MM.1S (cell line): ENCODE measurements at regions not wholly inside any gene's neighbourhood (a gene's known extent, or its start where the extent isn't known, plus 50 kb on each side); places are given as distances from the start of the nearest gene placed in this dataset.

Source experiments
- DNase-seq: peaks from one replicate; pipeline ENCODE4 v3.0.0-alpha.2; 2015
- H2AFZ ChIP-seq: fragments of 300-600 bp; sonication (generic); 2 replicates; pipeline ENCODE4 v1.6.0; 2016; ENCODE audit warnings: antibody characterized with exemption, low read length
- H3F3A ChIP-seq: fragments of 300-600 bp; sonication (generic); 2 replicates; pipeline ENCODE4 v1.6.1; 2016; ENCODE audit warnings: mild to moderate bottlenecking, antibody characterized with exemption, low read length, moderate library complexity, mixed read lengths; ENCODE audit not compliant: insufficient read depth
- H3K27ac ChIP-seq: fragments of 300-600 bp; sonication (generic); 2 replicates; pipeline ENCODE4 v1.5.1; 2016; ENCODE audit warnings: mild to moderate bottlenecking, low read length
- H3K27me3 ChIP-seq: fragments of 300-600 bp; sonication (generic); replicated peaks from 2 replicates; pipeline ENCODE4 v1.6.0; 2016; ENCODE audit warnings: low read length; ENCODE audit not compliant: insufficient read depth
- H3K36me3 ChIP-seq: fragments of 300-600 bp; sonication (generic); replicated peaks from 2 replicates; pipeline ENCODE4 v1.6.1; 2016; ENCODE audit warnings: mild to moderate bottlenecking, low read length, mixed read lengths; ENCODE audit not compliant: insufficient read depth
- H3K4me1 ChIP-seq: fragments of 300-600 bp; sonication (generic); 2 replicates; pipeline ENCODE4 v1.6.1; 2016; ENCODE audit warnings: low read length, mixed read lengths
- H3K4me2 ChIP-seq: fragments of 300-600 bp; sonication (generic); 2 replicates; pipeline ENCODE4 v1.6.0; 2016; ENCODE audit warnings: low read depth, low read length
- H3K4me3 ChIP-seq: fragments of 300-600 bp; sonication (generic); 2 replicates; pipeline ENCODE4 v1.5.1; 2016; ENCODE audit warnings: low read length, mixed read lengths
- H3K79me2 ChIP-seq: fragments of 300-600 bp; sonication (generic); 2 replicates; pipeline ENCODE4 v1.6.1; 2016; ENCODE audit warnings: mixed run types, low read length, mixed read lengths
- H3K9ac ChIP-seq: fragments of 300-600 bp; sonication (generic); 2 replicates; pipeline ENCODE4 v1.6.1; 2016; ENCODE audit warnings: low read length, mixed read lengths
- H3K9me2 ChIP-seq: fragments of 300-600 bp; sonication (generic); replicated peaks from 2 replicates; pipeline ENCODE4 v1.6.1; 2016; ENCODE audit warnings: mild to moderate bottlenecking, low read length, mixed read lengths; ENCODE audit not compliant: insufficient read depth
- H3K9me3 ChIP-seq: fragments of 300-600 bp; sonication (generic); replicated peaks from 2 replicates; pipeline ENCODE4 v1.6.1; 2016; ENCODE audit warnings: mild to moderate bottlenecking, low read length, mixed read lengths; ENCODE audit not compliant: insufficient read depth
- H4K20me1 ChIP-seq: fragments of 300-600 bp; sonication (generic); 2 replicates; pipeline ENCODE4 v1.6.1; 2016; ENCODE audit warnings: mild to moderate bottlenecking, low read length, moderate library complexity, mixed read lengths; ENCODE audit not compliant: insufficient read depth
- EZH2 ChIP-seq: fragments of 300-600 bp; sonication (generic); optimal IDR thresholded peaks from 2 replicates; pipeline ENCODE3; 2017; ENCODE audit warnings: low read depth, mild to moderate bottlenecking, antibody characterized with exemption, low read length, mixed read lengths
- EZH2phosphoT487 ChIP-seq: fragments of 300-600 bp; sonication (generic); IDR thresholded peaks from 2 replicates; pipeline ENCODE4 v1.6.1; 2018; ENCODE audit warnings: antibody characterized with exemption, low read length
- TF ChIP-seq, protein P1 (sequence below): fragments of 300-600 bp; sonication (generic); IDR thresholded peaks from 2 replicates; pipeline ENCODE4 v1.5.1; 2016; ENCODE audit warnings: antibody characterized with exemption, low read length, mixed read lengths

GRCh38 chr3:95177096-95177495, 1114.2 kb downstream of the NSUN3 start:
- H3F3A ChIP-seq = no peaks in the 10 kb centered on the region
- no peak overlapping the region for H3K4me2 ChIP-seq
- H3K27me3 ChIP-seq = no peaks in the 10 kb centered on the region
- H3K36me3 ChIP-seq = no peaks in the 10 kb centered on the region
- H3K4me1 ChIP-seq = peaks cover 3% of the 10 kb centered on the region; the same call in 1 of the 2 replicates
- H3K27ac ChIP-seq = no peak overlapping the region
- no peaks in the 10 kb centered on the region for H4K20me1 ChIP-seq
- no peak overlapping the region for H2AFZ ChIP-seq
- TF ChIP-seq, protein P1, sequence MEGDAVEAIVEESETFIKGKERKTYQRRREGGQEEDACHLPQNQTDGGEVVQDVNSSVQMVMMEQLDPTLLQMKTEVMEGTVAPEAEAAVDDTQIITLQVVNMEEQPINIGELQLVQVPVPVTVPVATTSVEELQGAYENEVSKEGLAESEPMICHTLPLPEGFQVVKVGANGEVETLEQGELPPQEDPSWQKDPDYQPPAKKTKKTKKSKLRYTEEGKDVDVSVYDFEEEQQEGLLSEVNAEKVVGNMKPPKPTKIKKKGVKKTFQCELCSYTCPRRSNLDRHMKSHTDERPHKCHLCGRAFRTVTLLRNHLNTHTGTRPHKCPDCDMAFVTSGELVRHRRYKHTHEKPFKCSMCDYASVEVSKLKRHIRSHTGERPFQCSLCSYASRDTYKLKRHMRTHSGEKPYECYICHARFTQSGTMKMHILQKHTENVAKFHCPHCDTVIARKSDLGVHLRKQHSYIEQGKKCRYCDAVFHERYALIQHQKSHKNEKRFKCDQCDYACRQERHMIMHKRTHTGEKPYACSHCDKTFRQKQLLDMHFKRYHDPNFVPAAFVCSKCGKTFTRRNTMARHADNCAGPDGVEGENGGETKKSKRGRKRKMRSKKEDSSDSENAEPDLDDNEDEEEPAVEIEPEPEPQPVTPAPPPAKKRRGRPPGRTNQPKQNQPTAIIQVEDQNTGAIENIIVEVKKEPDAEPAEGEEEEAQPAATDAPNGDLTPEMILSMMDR = no peak
- TF ChIP-seq EZH2phosphoT487 (no peak), EZH2 (no peak)
- H3K9me2 ChIP-seq = no peaks in the 10 kb centered on the region
- no peak overlapping the region for H3K9ac ChIP-seq
- no peaks in the 10 kb centered on the region for H3K9me3 ChIP-seq
- no peak for DNase-seq
- H3K4me3 ChIP-seq = no peak overlapping the region
- H3K79me2 ChIP-seq = no peaks in the 10 kb centered on the region

GRCh38 chr3:95184038-95184437, 1121.2 kb downstream of the NSUN3 start:
- Histone ChIP-seq H3K9ac (no peak overlapping the region), H3K4me1 (no peaks in the 10 kb centered on the region), H3K27me3 (no peaks in the 10 kb centered on the region), H3K4me3 (no peak overlapping the region), H3K4me2 (no peak overlapping the region), H3K9me2 (no peaks in the 10 kb centered on the region), H3K36me3 (no peaks in the 10 kb centered on the region), H2AFZ (no peak overlapping the region), H3F3A (no peaks in the 10 kb centered on the region), H3K27ac (no peak overlapping the region), H3K79me2 (no peaks in the 10 kb centered on the region), H4K20me1 (no peaks in the 10 kb centered on the region), H3K9me3 (no peaks in the 10 kb centered on the region)
- TF ChIP-seq EZH2phosphoT487 (no peak), EZH2 (no peak)
- TF ChIP-seq, protein P1 = no peak
- DNase-seq = no peak

- DNase-seq = no peak
- no peak overlapping the region for H2AFZ ChIP-seq
- no peak overlapping the region for H3K9ac ChIP-seq
- H3K79me2 ChIP-seq = no peaks in the 10 kb centered on the region
- H3K9me2 ChIP-seq = no peaks in the 10 kb centered on the region
- H3F3A ChIP-seq = no peaks in the 10 kb centered on the region
- no peaks in the 10 kb centered on the region for H4K20me1 ChIP-seq
- H3K4me3 ChIP-seq = no peak overlapping the region
- H3K27me3 ChIP-seq = no peaks in the 10 kb centered on the region
- TF ChIP-seq, protein P1 = no peak
- no peak for TF ChIP-seq EZH2phosphoT487
- no peak for TF ChIP-seq EZH2
- no peaks in the 10 kb centered on the region for H3K4me1 ChIP-seq
- no peak overlapping the region for H3K4me2 ChIP-seq
- H3K9me3 ChIP-seq = no peaks in the 10 kb centered on the region
- no peak overlapping the region for H3K27ac ChIP-seq
- no peaks in the 10 kb centered on the region for H3K36me3 ChIP-seq
Measured at GRCh38 chr3:95189348-95189747, 1126.5 kb downstream of the NSUN3 start.
